Type B pancreatic cell (in vitro differentiated cells): ENCODE measurements at regions not wholly inside any gene's neighbourhood (a gene's known extent, or its start where the extent isn't known, plus 50 kb on each side); places are given as distances from the start of the nearest gene placed in this dataset.

Source experiments
- DNase-seq: peaks from one replicate; pipeline ENCODE4 v3.0.0; 2021; ENCODE audit warnings: mixed read lengths; ENCODE audit not compliant: unreplicated experiment; ENCODE audit errors: extremely low spot score
- H3K27ac Mint-ChIP-seq: 2 replicates; pipeline ENCODE4 v1.8.0; 2021; ENCODE audit warnings: mild to moderate bottlenecking, mixed read lengths
- H3K27me3 Mint-ChIP-seq: 2 replicates; pipeline ENCODE4 v1.8.0; 2021; ENCODE audit warnings: mixed read lengths
- H3K36me3 Mint-ChIP-seq: 2 replicates; pipeline ENCODE4 v1.8.0; 2021; ENCODE audit warnings: mixed read lengths
- H3K4me1 Mint-ChIP-seq: one replicate; pipeline ENCODE4 v1.8.0; 2021; ENCODE audit warnings: mixed read lengths; ENCODE audit not compliant: unreplicated experiment
- H3K4me3 Mint-ChIP-seq: 2 replicates; pipeline ENCODE4 v1.8.0; 2021; ENCODE audit warnings: mild to moderate bottlenecking, mixed read lengths
- H3K9me3 Mint-ChIP-seq: 2 replicates; pipeline ENCODE4 v1.8.0; 2021; ENCODE audit warnings: mixed read lengths
- CTCF ChIP-seq: fragments of 200-600 bp; sonication (generic); conservative IDR thresholded peaks from 2 replicates; pipeline ENCODE4 v1.5.0; 2021; ENCODE audit warnings: antibody characterized with exemption, mild to moderate bottlenecking

GRCh38 chr6:72457738-72458137 lies 164.1 kb upstream of the KCNQ5 start:
- Mint-ChIP-seq H3K9me3 (no peaks in the 10 kb centered on the region), H3K4me3 (no peak overlapping the region), H3K27ac (no peak overlapping the region), H3K27me3 (no peaks in the 10 kb centered on the region), H3K36me3 (no peaks in the 10 kb centered on the region), H3K4me1 (no peaks in the 10 kb centered on the region)
- no peak for TF ChIP-seq CTCF
- DNase-seq = no peak

GRCh38 chr6:72458521-72458920 lies 163.3 kb upstream of the KCNQ5 start:
- Mint-ChIP-seq H3K36me3 (no peaks in the 10 kb centered on the region), H3K4me1 (no peaks in the 10 kb centered on the region), H3K4me3 (no peak overlapping the region), H3K27me3 (no peaks in the 10 kb centered on the region), H3K9me3 (no peaks in the 10 kb centered on the region), H3K27ac (no peak overlapping the region)
- no peak for TF ChIP-seq CTCF
- no peak for DNase-seq

GRCh38 chr6:72461144-72461543 lies 160.7 kb upstream of the KCNQ5 start:
- no peaks in the 10 kb centered on the region for H3K9me3 Mint-ChIP-seq

GRCh38 chr6:72464246-72464645 lies 157.6 kb upstream of the KCNQ5 start:
- no peaks in the 10 kb centered on the region for H3K9me3 Mint-ChIP-seq
- no peaks in the 10 kb centered on the region for H3K36me3 Mint-ChIP-seq
- H3K4me3 Mint-ChIP-seq = no peak overlapping the region
- H3K27ac Mint-ChIP-seq = no peak overlapping the region
- no peak for TF ChIP-seq CTCF
- H3K4me1 Mint-ChIP-seq = no peaks in the 10 kb centered on the region
- no peaks in the 10 kb centered on the region for H3K27me3 Mint-ChIP-seq
- DNase-seq = no peak

More at GRCh38 chr6:72461144-72461543, 160.7 kb upstream of the KCNQ5 start:
- DNase-seq = no peak
- Mint-ChIP-seq H3K36me3 (no peaks in the 10 kb centered on the region), H3K27me3 (no peaks in the 10 kb centered on the region), H3K27ac (no peak overlapping the region), H3K4me1 (no peaks in the 10 kb centered on the region), H3K4me3 (no peak overlapping the region)
- no peak for TF ChIP-seq CTCF

GRCh38 chr6:72464791-72465691 lies 156.8 kb upstream of the KCNQ5 start:
- Mint-ChIP-seq H3K27ac (no peak overlapping the region), H3K9me3 (no peaks in the 10 kb centered on the region), H3K4me1 (no peaks in the 10 kb centered on the region), H3K4me3 (no peak overlapping the region), H3K36me3 (no peaks in the 10 kb centered on the region), H3K27me3 (no peaks in the 10 kb centered on the region)
- no peak for DNase-seq
- TF ChIP-seq CTCF = no peak
